Activated T-cell treated with anti-CD3 and anti-CD28 coated beads, Interleukin-2, amount 50 U/mL, for 24 hours (primary cell): ENCODE measurements at regions not wholly inside any gene's neighbourhood (a gene's known extent, or its start where the extent isn't known, plus 50 kb on each side); places are given as distances from the start of the nearest gene placed in this dataset.
"Not testable (repeated sequence)": the region's sequence is repeated elsewhere in the genome, so short reads cannot be mapped to it uniquely, and the experiment has no call there.

ENCODE experiments used
- DNase-seq: peaks from one replicate; pipeline ENCODE4 v3.0.0-alpha.2; 2020
- H3K27ac Mint-ChIP-seq: 2 replicates; pipeline ENCODE4 v1.8.0; 2020; ENCODE audit warnings: mild to moderate bottlenecking, mixed read lengths
- H3K27me3 Mint-ChIP-seq: 2 replicates; pipeline ENCODE4 v1.8.0; 2020; ENCODE audit warnings: mixed read lengths
- H3K36me3 Mint-ChIP-seq: 2 replicates; pipeline ENCODE4 v1.8.0; 2020; ENCODE audit warnings: low read depth, mixed read lengths
- H3K4me1 Mint-ChIP-seq: 2 replicates; pipeline ENCODE4 v1.8.0; 2020; ENCODE audit warnings: low read depth, mixed read lengths
- H3K4me3 Mint-ChIP-seq: 2 replicates; pipeline ENCODE4 v1.8.0; 2020; ENCODE audit warnings: mild to moderate bottlenecking, moderate library complexity, mixed read lengths
- H3K9me3 Mint-ChIP-seq: 2 replicates; pipeline ENCODE4 v1.8.0; 2020; ENCODE audit warnings: mixed read lengths

GRCh38 chr4:9704126-9704525 is 77.3 kb upstream of the DRD5 start:
- not testable (repeated sequence) for H3K27me3 Mint-ChIP-seq, H3K27ac Mint-ChIP-seq, H3K4me3 Mint-ChIP-seq, H3K9me3 Mint-ChIP-seq, H3K36me3 Mint-ChIP-seq, DNase-seq
- H3K4me1 Mint-ChIP-seq, result peaks cover 13% of the 10 kb centered on the region

- DNase-seq, result no peak
- no peaks in the 10 kb centered on the region for H3K9me3 Mint-ChIP-seq
- no peak overlapping the region for H3K27ac Mint-ChIP-seq
- H3K27me3 Mint-ChIP-seq, result no peaks in the 10 kb centered on the region
- no peak overlapping the region for H3K4me3 Mint-ChIP-seq
- H3K4me1 Mint-ChIP-seq, result peaks cover 13% of the 10 kb centered on the region
- H3K36me3 Mint-ChIP-seq, result no peaks in the 10 kb centered on the region
These were observed 76.7 kb upstream of the DRD5 start for GRCh38 chr4:9704551-9705332.

GRCh38 chr4:9707281-9707680 is 74.2 kb upstream of the DRD5 start:
- not testable (repeated sequence) for H3K27me3 Mint-ChIP-seq, H3K9me3 Mint-ChIP-seq, H3K27ac Mint-ChIP-seq, H3K36me3 Mint-ChIP-seq, DNase-seq, H3K4me3 Mint-ChIP-seq
- peaks cover 13% of the 10 kb centered on the region for H3K4me1 Mint-ChIP-seq

- not testable (repeated sequence) for DNase-seq, H3K27me3 Mint-ChIP-seq, H3K36me3 Mint-ChIP-seq, H3K27ac Mint-ChIP-seq, H3K4me3 Mint-ChIP-seq, H3K9me3 Mint-ChIP-seq
- peaks cover 13% of the 10 kb centered on the region for H3K4me1 Mint-ChIP-seq
These were observed 73.5 kb upstream of the DRD5 start for GRCh38 chr4:9707936-9708335.

GRCh38 chr4:9709724-9710123 is 71.7 kb upstream of the DRD5 start:
- no peaks in the 10 kb centered on the region for H3K4me1 Mint-ChIP-seq
- H3K4me3 Mint-ChIP-seq, result no peak overlapping the region
- no peak overlapping the region for H3K27ac Mint-ChIP-seq

GRCh38 chr4:9715271-9715670 is 66.2 kb upstream of the DRD5 start:
- H3K27ac Mint-ChIP-seq, H3K9me3 Mint-ChIP-seq, H3K27me3 Mint-ChIP-seq, H3K36me3 Mint-ChIP-seq, H3K4me1 Mint-ChIP-seq, H3K4me3 Mint-ChIP-seq, DNase-seq: not testable (repeated sequence)

More at GRCh38 chr4:9709724-9710123, 71.7 kb upstream of the DRD5 start:
- peaks cover 2% of the 10 kb centered on the region for H3K9me3 Mint-ChIP-seq
- no peak for DNase-seq
- no peaks in the 10 kb centered on the region for H3K36me3 Mint-ChIP-seq
- no peaks in the 10 kb centered on the region for H3K27me3 Mint-ChIP-seq

GRCh38 chr4:9716093-9716492 is 65.3 kb upstream of the DRD5 start:
- Mint-ChIP-seq H3K27ac (no peak overlapping the region), H3K4me1 (no peaks in the 10 kb centered on the region), H3K27me3 (no peaks in the 10 kb centered on the region), H3K4me3 (no peak overlapping the region), H3K36me3 (no peaks in the 10 kb centered on the region), H3K9me3 (peaks cover 2% of the 10 kb centered on the region)
- no peak for DNase-seq

- not testable (repeated sequence) for H3K36me3 Mint-ChIP-seq, H3K4me1 Mint-ChIP-seq, H3K4me3 Mint-ChIP-seq, H3K27ac Mint-ChIP-seq, DNase-seq, H3K9me3 Mint-ChIP-seq, H3K27me3 Mint-ChIP-seq
These were observed 63.0 kb upstream of the DRD5 start for GRCh38 chr4:9718246-9718939.

GRCh38 chr4:9722131-9722530 is 59.3 kb upstream of the DRD5 start:
- H3K4me3 Mint-ChIP-seq, H3K27me3 Mint-ChIP-seq, H3K4me1 Mint-ChIP-seq, DNase-seq, H3K36me3 Mint-ChIP-seq, H3K27ac Mint-ChIP-seq, H3K9me3 Mint-ChIP-seq: not testable (repeated sequence)
